OCI-LY3 (cell line): ENCODE measurements at regions not wholly inside any gene's neighbourhood (a gene's known extent, or its start where the extent isn't known, plus 50 kb on each side); places are given as distances from the start of the nearest gene placed in this dataset.

Experiments
- H2AFZ ChIP-seq: fragments of 200-600, 300-600 bp; shearing (Covaris generic); 2 replicates; pipeline ENCODE4 v1.6.0; 2014; ENCODE audit warnings: antibody characterized with exemption, low read depth, low read length
- H3K27ac ChIP-seq: fragments of 200-600, 300-600 bp; sonication (generic); 2 replicates; pipeline ENCODE4 v1.5.1; 2014; ENCODE audit warnings: mild to moderate bottlenecking, low read length, moderate library complexity, mixed read lengths
- H3K27me3 ChIP-seq: fragments of 200-600, 300-600 bp; sonication (generic); 2 replicates; pipeline ENCODE4 v1.6.1; 2014; ENCODE audit warnings: low read depth, low read length, mixed read lengths
- H3K36me3 ChIP-seq: fragments of 200-600, 300-600 bp; sonication (generic); replicated peaks from 2 replicates; pipeline ENCODE3; 2014; ENCODE audit warnings: low read depth, low read length, mixed read lengths
- H3K4me1 ChIP-seq: fragments of 300-600, 200-600 bp; sonication (generic); 2 replicates; pipeline ENCODE4 v1.6.1; 2014; ENCODE audit warnings: low read length, mixed read lengths
- H3K4me2 ChIP-seq: fragments of 200-600, 300-600 bp; sonication (generic); 2 replicates; pipeline ENCODE4 v1.6.1; 2014; ENCODE audit warnings: low read length, mixed read lengths
- H3K4me3 ChIP-seq: fragments of 300-600, 200-600 bp; sonication (generic); 2 replicates; pipeline ENCODE4 v1.5.1; 2014; ENCODE audit warnings: antibody characterized with exemption, mild to moderate bottlenecking, low read length, moderate library complexity
- H3K79me2 ChIP-seq: fragments of 300-600, 200-600 bp; shearing (Covaris generic); 2 replicates; pipeline ENCODE4 v1.6.1; 2014; ENCODE audit warnings: mild to moderate bottlenecking, low read length, mixed read lengths
- H3K9ac ChIP-seq: fragments of 300-600, 200-600 bp; shearing (Covaris generic); 2 replicates; pipeline ENCODE4 v1.6.0; 2014; ENCODE audit warnings: mild to moderate bottlenecking, low read length, moderate library complexity
- H3K9me3 ChIP-seq: fragments of 200-600, 300-600 bp; shearing (Covaris generic); 2 replicates; pipeline ENCODE4 v1.6.1; 2014; ENCODE audit warnings: low read length, mixed read lengths; ENCODE audit not compliant: insufficient read depth
- H4K20me1 ChIP-seq: fragments of 200-600, 300-600 bp; sonication (generic); 2 replicates; pipeline ENCODE4 v1.6.1; 2016; ENCODE audit warnings: low read length, mixed read lengths; ENCODE audit not compliant: insufficient read depth
- EZH2phosphoT487 ChIP-seq: fragments of 200-600 bp; shearing (Covaris generic); IDR thresholded peaks from 2 replicates; pipeline ENCODE4 v1.6.1; 2018; ENCODE audit warnings: antibody characterized with exemption, mixed run types, low read depth
- TF ChIP-seq, protein P1 (sequence below): fragments of 200-600, 300-600 bp; sonication (generic); IDR thresholded peaks from 2 replicates; pipeline ENCODE4 v1.5.1; 2014; ENCODE audit warnings: antibody characterized with exemption, low read length, low read depth

DNA sequence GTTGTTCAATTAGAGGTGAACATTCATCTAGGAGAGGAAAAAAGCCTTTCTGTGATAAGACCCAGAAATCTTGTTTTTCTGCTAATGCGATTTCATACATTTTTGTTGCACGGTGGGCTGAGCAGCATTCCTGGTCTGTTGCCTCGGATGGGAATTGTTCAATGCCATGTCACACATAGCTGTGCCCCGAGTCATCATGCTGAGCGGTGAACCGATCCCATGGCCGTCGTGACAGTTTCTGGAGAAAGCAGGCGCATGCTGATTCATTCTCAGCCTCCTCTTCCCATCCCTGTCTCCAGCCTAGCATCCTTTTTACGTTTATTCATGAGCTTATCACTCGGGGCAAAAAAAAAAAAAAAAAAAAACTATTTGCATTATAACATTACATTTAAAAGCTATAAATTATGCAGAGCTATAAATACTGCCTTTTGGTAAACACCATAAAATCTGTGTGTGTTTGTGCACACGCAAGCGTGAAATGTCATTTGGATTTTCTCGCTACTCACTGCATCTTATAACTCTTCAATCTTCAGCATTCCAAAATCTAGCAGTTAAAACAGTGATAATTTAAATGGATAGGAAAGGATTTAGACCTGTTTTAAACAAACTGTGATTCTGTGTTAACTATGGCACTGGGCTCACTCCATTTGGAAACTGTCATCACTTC is 58.9 kb upstream of the IFNGR1 start:
- no peaks in the 10 kb centered on the region for H3K36me3 ChIP-seq
- no peak overlapping the region for H3K4me2 ChIP-seq
- TF ChIP-seq, protein P1, sequence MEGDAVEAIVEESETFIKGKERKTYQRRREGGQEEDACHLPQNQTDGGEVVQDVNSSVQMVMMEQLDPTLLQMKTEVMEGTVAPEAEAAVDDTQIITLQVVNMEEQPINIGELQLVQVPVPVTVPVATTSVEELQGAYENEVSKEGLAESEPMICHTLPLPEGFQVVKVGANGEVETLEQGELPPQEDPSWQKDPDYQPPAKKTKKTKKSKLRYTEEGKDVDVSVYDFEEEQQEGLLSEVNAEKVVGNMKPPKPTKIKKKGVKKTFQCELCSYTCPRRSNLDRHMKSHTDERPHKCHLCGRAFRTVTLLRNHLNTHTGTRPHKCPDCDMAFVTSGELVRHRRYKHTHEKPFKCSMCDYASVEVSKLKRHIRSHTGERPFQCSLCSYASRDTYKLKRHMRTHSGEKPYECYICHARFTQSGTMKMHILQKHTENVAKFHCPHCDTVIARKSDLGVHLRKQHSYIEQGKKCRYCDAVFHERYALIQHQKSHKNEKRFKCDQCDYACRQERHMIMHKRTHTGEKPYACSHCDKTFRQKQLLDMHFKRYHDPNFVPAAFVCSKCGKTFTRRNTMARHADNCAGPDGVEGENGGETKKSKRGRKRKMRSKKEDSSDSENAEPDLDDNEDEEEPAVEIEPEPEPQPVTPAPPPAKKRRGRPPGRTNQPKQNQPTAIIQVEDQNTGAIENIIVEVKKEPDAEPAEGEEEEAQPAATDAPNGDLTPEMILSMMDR, result no peak
- no peak for TF ChIP-seq EZH2phosphoT487
- no peak overlapping the region for H2AFZ ChIP-seq
- no peaks in the 10 kb centered on the region for H3K27me3 ChIP-seq
- no peaks in the 10 kb centered on the region for H4K20me1 ChIP-seq
- H3K79me2 ChIP-seq, result no peaks in the 10 kb centered on the region
- H3K4me1 ChIP-seq, result peaks cover 24% of the 10 kb centered on the region
- H3K4me3 ChIP-seq, result no peak overlapping the region
- H3K9ac ChIP-seq, result no peak overlapping the region
- no peaks in the 10 kb centered on the region for H3K9me3 ChIP-seq
- no peak overlapping the region for H3K27ac ChIP-seq

DNA sequence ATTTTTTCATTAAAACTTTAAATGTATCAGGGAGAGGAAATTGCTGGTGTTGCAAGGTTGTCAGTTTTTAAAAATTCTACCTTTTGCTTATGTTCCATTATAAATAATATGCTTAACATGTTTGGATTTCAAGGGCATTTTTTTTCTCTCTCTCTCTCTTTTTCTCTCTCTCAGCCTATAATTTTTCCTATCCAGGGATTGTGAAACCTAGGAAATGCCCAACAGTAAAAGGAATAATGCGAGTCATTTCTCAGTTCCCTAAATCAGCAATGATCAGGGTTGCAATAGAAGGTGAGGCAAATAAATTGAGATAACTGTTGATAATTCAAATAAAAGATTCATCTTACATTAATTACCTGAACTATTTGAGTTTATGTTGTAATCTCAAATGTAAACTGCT is 53.2 kb upstream of the IFNGR1 start:
- H3K9ac ChIP-seq, result no peak overlapping the region
- H4K20me1 ChIP-seq, result no peaks in the 10 kb centered on the region
- H3K27ac ChIP-seq, result no peak overlapping the region
- H2AFZ ChIP-seq, result no peak overlapping the region
- no peak overlapping the region for H3K4me2 ChIP-seq
- H3K4me1 ChIP-seq, result peaks cover 16% of the 10 kb centered on the region
- no peaks in the 10 kb centered on the region for H3K79me2 ChIP-seq
- H3K4me3 ChIP-seq, result no peak overlapping the region
- H3K27me3 ChIP-seq, result no peaks in the 10 kb centered on the region
- H3K36me3 ChIP-seq, result no peaks in the 10 kb centered on the region
- H3K9me3 ChIP-seq, result no peaks in the 10 kb centered on the region
- no peak for TF ChIP-seq EZH2phosphoT487
- TF ChIP-seq, protein P1, result no peak

DNA sequence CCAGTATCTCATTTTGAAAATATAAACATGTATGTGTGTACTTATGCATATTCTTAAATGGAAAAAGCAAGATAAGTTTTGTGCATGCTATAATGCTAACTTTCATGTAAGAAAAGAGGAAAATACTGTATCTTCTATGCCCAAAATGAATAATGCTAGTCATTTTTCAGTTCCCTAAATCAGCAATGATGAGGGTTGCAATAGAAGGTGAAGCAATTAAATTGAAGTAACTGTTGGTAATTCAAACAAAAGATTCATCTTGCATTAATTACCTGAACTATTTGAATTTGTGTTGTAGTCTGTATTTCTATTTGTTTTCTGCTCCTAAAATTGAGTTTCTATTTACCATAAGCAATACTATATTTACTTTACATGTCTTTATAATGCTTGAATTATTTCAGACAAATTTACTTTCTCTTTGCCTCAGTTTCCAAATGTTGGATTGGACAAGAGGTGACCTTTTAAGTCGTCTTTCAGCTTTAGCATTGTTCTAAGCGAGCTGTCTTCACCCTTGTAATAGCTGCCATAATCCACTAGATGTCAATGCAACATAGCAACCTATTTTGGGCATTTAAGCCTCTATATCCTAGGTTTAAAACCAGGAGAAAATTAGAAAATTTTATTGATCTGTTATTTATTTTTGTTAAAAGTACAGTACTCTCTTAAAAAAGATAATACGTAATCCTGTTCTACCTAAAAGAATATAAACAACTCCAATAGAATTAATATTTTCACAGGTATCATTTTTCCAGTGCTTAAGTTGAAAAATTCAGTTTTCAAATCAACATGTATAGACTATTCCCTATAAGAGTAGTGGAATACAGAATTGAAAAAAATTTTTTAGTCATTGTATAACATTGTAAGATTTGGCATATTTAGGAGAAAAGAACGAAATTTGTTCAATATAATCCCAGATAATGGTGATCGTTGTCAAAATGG is 52.3 kb upstream of the IFNGR1 start:
- 0 out of 2 replicates have a peak overlapping the region, but pooled peaks have one; percentile 32 for H2AFZ ChIP-seq
- no peaks in the 10 kb centered on the region for H3K79me2 ChIP-seq
- H3K4me1 ChIP-seq, result peaks cover 16% of the 10 kb centered on the region
- no peaks in the 10 kb centered on the region for H4K20me1 ChIP-seq
- H3K27ac ChIP-seq, result no peak overlapping the region; the same call in 1 of the 2 replicates
- H3K9ac ChIP-seq, result peak overlapping the region; percentile 26
- TF ChIP-seq EZH2phosphoT487, result no peak
- TF ChIP-seq, protein P1, result peak; percentile 76
- no peaks in the 10 kb centered on the region for H3K36me3 ChIP-seq
- no peaks in the 10 kb centered on the region for H3K9me3 ChIP-seq
- H3K4me2 ChIP-seq, result peak overlapping the region; percentile 82
- no peaks in the 10 kb centered on the region for H3K27me3 ChIP-seq
- peak overlapping the region; percentile 62 for H3K4me3 ChIP-seq

DNA sequence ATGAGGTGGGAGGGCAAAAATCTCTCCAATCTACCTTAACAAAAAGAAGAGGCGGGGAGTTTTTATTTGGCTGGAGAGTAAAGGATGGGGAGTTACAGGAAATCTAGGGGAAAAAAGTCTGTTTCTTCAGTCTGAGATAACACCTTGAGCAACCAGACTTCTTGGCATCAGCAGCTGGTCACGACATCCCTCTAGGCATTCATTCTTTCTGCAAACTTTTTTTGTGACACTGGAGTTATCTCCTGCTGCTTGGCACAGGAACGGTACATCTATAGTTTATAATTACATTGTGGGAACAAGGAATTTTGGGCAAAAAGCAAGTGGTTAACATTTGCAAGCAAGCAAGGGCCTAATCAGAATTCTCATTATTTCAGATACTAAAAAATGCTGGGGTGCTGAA is 50.6 kb upstream of the IFNGR1 start:
- no peak overlapping the region for H2AFZ ChIP-seq
- no peaks in the 10 kb centered on the region for H3K27me3 ChIP-seq
- H3K79me2 ChIP-seq, result no peaks in the 10 kb centered on the region
- peaks cover 16% of the 10 kb centered on the region for H3K4me1 ChIP-seq
- no peak overlapping the region for H3K4me2 ChIP-seq
- H3K9ac ChIP-seq, result no peak overlapping the region
- H3K27ac ChIP-seq, result no peak overlapping the region
- no peaks in the 10 kb centered on the region for H3K9me3 ChIP-seq
- TF ChIP-seq, protein P1, result no peak
- TF ChIP-seq EZH2phosphoT487, result no peak
- H3K4me3 ChIP-seq, result no peak overlapping the region
- H3K36me3 ChIP-seq, result no peaks in the 10 kb centered on the region
- no peaks in the 10 kb centered on the region for H4K20me1 ChIP-seq
